GM23248 (cell line): ENCODE measurements at regions not wholly inside any gene's neighbourhood (a gene's known extent, or its start where the extent isn't known, plus 50 kb on each side); places are given as distances from the start of the nearest gene placed in this dataset.

ENCODE experiments used
- DNase-seq: peaks from one replicate; pipeline ENCODE4 v3.0.0-alpha.2; 2015
- H2AFZ ChIP-seq: fragments of 200-600 bp; sonication (generic); 2 replicates; pipeline ENCODE4 v1.6.1; 2016; ENCODE audit warnings: antibody characterized with exemption
- H3F3A ChIP-seq: fragments of 200-600 bp; sonication (generic); 2 replicates; pipeline ENCODE4 v1.6.1; 2016; ENCODE audit warnings: mild to moderate bottlenecking, antibody characterized with exemption, mixed run types; ENCODE audit not compliant: insufficient read depth
- H3K27ac ChIP-seq: fragments of 200-600 bp; sonication (generic); 2 replicates; pipeline ENCODE4 v1.5.1; 2016; ENCODE audit warnings: mild to moderate bottlenecking
- H3K27me3 ChIP-seq: fragments of 200-600 bp; sonication (generic); replicated peaks from 2 replicates; pipeline ENCODE4 v1.6.1; 2016; ENCODE audit warnings: mild to moderate bottlenecking; ENCODE audit not compliant: insufficient read depth
- H3K36me3 ChIP-seq: fragments of 200-600 bp; sonication (generic); 2 replicates; pipeline ENCODE4 v1.6.1; 2016; ENCODE audit warnings: low read depth, mild to moderate bottlenecking
- H3K4me1 ChIP-seq: fragments of 200-600 bp; sonication (generic); 2 replicates; pipeline ENCODE4 v1.6.1; 2016; ENCODE audit warnings: mild to moderate bottlenecking; ENCODE audit not compliant: insufficient read depth
- H3K4me2 ChIP-seq: fragments of 200-600 bp; sonication (generic); one replicate; pipeline ENCODE4 v1.6.1; 2016; ENCODE audit warnings: mild to moderate bottlenecking; ENCODE audit not compliant: unreplicated experiment
- H3K4me3 ChIP-seq: fragments of 200-600 bp; sonication (generic); 2 replicates; pipeline ENCODE4 v1.5.1; 2016; ENCODE audit warnings: mild to moderate bottlenecking
- H3K79me2 ChIP-seq: fragments of 200-600 bp; sonication (generic); 2 replicates; pipeline ENCODE4 v1.6.1; 2016; ENCODE audit warnings: mild to moderate bottlenecking; ENCODE audit not compliant: insufficient read depth
- H3K9ac ChIP-seq: fragments of 200-600 bp; sonication (generic); 2 replicates; pipeline ENCODE4 v1.6.1; 2016; ENCODE audit warnings: mild to moderate bottlenecking
- H3K9me2 ChIP-seq: fragments of 200-600 bp; sonication (generic); 2 replicates; pipeline ENCODE4 v1.6.1; 2016; ENCODE audit warnings: mixed run types, mild to moderate bottlenecking, moderate library complexity; ENCODE audit not compliant: insufficient read depth
- H3K9me3 ChIP-seq: fragments of 200-600 bp; sonication (generic); one replicate; pipeline ENCODE4 v1.6.1; 2017; ENCODE audit warnings: low read depth
- H4K20me1 ChIP-seq: fragments of 200-600 bp; sonication (generic); 2 replicates; pipeline ENCODE4 v1.6.0; 2016; ENCODE audit not compliant: insufficient read depth
- EZH2 ChIP-seq: fragments of 200-600 bp; sonication (generic); IDR thresholded peaks from 2 replicates; pipeline ENCODE4 v1.6.1; 2018; ENCODE audit warnings: antibody characterized with exemption, mild to moderate bottlenecking; ENCODE audit not compliant: insufficient read depth, poor library complexity, severe bottlenecking
- EZH2phosphoT487 ChIP-seq: fragments of 200-600 bp; sonication (generic); IDR thresholded peaks from 2 replicates; pipeline ENCODE4 v1.6.1; 2018; ENCODE audit warnings: antibody characterized with exemption, moderate library complexity, mild to moderate bottlenecking, low read depth; ENCODE audit not compliant: insufficient read depth
- WGBS, 2 experiments: methylation state at CpG; one replicate each; pipeline ENCODE4 v1.1.6; 2015 to 2017; ENCODE audit warnings: low lambda C conversion rate in 2 of 2, low coverage in 1 of 2; ENCODE audit errors: missing lambda C conversion rate in 2 of 2; 5-methylcytosine and 5-hydroxymethylcytosine counted together
- in situ Hi-C: fragments of 300-500 bp; cut with MboI; formaldehyde crosslinking; loops from 2 replicates; pipeline ENCODE4 v1.15.0; 2020

DNA sequence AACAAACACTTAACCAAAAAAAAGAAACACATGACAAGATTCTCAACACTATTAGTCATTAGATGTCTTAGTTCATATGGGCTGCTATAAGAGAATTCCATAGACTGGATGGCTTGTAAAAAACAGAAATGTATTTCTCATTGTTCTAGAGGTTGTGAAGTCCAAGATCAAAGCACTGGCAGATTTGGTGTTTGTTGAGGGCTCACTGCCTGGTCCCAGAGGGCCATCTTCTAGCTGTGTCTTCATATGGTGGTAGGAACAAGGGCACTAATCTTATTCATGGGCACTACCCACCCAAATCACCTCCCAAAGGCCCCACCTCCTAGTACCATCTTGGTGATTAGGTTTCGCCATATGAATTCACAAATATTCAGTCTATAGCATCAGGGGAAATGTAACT, 162.5 kb upstream of the SDK2 start:
- Histone ChIP-seq H3K9me2 (no peaks in the 10 kb centered on the region), H3K79me2 (no peaks in the 10 kb centered on the region), H4K20me1 (no peaks in the 10 kb centered on the region), H3K4me2 (no peak overlapping the region), H3K27ac (no peak overlapping the region), H3K9ac (no peak overlapping the region), H3K36me3 (no peaks in the 10 kb centered on the region), H3K4me3 (no peak overlapping the region), H3K27me3 (no peaks in the 10 kb centered on the region; the same call in 1 of the 2 replicates), H3F3A (no peaks in the 10 kb centered on the region), H3K4me1 (no peaks in the 10 kb centered on the region), H3K9me3 (no peaks in the 10 kb centered on the region), H2AFZ (no peak overlapping the region)
- WGBS, 2 experiments = 71% methylated on average over 1 of the region's 1 CpG
- TF ChIP-seq EZH2 (no peak), EZH2phosphoT487 (no peak)
- in situ Hi-C loops = no loop called here
- DNase-seq = no peak

DNA sequence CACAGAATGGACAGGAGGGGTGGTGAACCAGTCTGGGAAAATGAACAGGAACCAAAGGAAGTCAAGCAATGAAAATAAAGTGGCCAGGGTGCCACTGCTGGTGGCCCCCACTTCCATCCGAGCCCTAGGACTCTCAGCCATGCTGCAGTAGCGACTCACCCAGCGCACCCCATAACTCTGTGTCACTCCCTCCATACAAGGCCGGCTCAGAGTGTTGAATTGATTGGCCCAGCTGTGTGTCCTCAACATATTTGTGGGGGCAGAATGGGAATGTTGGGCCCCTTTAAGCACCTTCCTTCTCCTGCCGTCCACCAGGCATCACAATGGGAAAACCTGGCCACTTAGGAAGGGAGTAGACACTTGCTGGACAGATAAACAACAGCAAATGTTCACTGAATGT, 169.0 kb upstream of the SDK2 start:
- no peaks in the 10 kb centered on the region for H3K4me1 ChIP-seq
- H3F3A ChIP-seq = no peaks in the 10 kb centered on the region
- no peaks in the 10 kb centered on the region for H3K27me3 ChIP-seq
- DNase-seq = no peak
- no peaks in the 10 kb centered on the region for H3K79me2 ChIP-seq
- TF ChIP-seq EZH2phosphoT487 (no peak), EZH2 (no peak)
- in situ Hi-C loops = no loop called here
- H3K27ac ChIP-seq = no peak overlapping the region
- H3K9me3 ChIP-seq = no peaks in the 10 kb centered on the region
- H3K36me3 ChIP-seq = no peaks in the 10 kb centered on the region
- no peak overlapping the region for H3K9ac ChIP-seq
- H3K9me2 ChIP-seq = no peaks in the 10 kb centered on the region
- no peak overlapping the region for H3K4me3 ChIP-seq
- WGBS, 2 experiments = 58 to 60% methylated on average over 5 of the region's 5 CpGs
- no peaks in the 10 kb centered on the region for H4K20me1 ChIP-seq
- no peak overlapping the region for H3K4me2 ChIP-seq
- no peak overlapping the region for H2AFZ ChIP-seq

DNA sequence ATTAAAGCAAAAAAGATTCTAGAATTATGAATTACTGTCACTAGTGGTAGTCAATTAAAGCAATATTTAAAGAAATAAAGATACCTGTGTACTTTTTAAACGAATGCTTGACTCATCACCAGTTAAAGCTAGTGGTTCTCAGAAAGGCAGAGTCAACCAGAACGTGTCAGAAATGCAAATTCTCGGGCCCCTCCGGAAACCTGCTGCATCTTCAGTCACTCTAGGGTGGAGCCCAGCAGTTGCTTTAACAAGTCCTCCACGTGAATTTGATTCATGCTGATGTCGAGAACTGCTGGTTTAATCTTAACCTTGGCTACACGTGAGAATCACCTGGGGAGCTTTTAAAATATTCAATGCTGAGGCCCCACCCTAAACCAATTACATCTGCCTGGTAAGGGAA, 169.8 kb upstream of the SDK2 start:
- TF ChIP-seq EZH2 = no peak
- TF ChIP-seq EZH2phosphoT487 = no peak
- Histone ChIP-seq H4K20me1 (no peaks in the 10 kb centered on the region), H3K4me2 (no peak overlapping the region), H3K9me2 (no peaks in the 10 kb centered on the region), H3K9ac (no peak overlapping the region), H2AFZ (no peak overlapping the region), H3F3A (no peaks in the 10 kb centered on the region), H3K27ac (no peak overlapping the region), H3K36me3 (no peaks in the 10 kb centered on the region), H3K4me3 (no peak overlapping the region), H3K79me2 (no peaks in the 10 kb centered on the region), H3K9me3 (no peaks in the 10 kb centered on the region), H3K27me3 (no peaks in the 10 kb centered on the region), H3K4me1 (no peaks in the 10 kb centered on the region)
- 25 to 27% methylated on average over 7 of the region's 7 CpGs for WGBS, 2 experiments
- DNase-seq = no peak
- in situ Hi-C loops = no loop called here

DNA sequence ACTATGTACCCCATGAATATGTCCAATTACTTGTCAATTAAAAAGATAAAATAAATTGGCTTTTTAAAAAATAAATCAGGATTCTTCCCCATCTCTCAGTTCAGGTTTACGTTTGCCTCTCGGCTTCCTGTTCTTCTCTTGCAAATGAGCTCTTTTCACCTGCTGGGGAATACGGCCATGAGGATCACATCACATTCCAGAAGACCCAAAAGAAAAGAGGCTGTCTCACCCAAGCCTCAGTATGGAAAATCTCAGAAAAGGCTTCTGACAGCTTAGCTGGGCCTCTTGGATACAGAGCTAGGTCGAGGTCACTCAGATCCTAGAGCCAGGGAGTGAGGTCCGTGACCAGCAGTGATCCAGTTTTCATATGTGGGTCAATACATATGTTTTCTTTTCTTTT, 171.2 kb upstream of the SDK2 start:
- Histone ChIP-seq H3K4me2 (no peak overlapping the region), H3K27ac (no peak overlapping the region), H3K9me3 (no peaks in the 10 kb centered on the region), H3F3A (no peaks in the 10 kb centered on the region), H3K79me2 (no peaks in the 10 kb centered on the region), H3K9me2 (no peaks in the 10 kb centered on the region), H3K4me3 (no peak overlapping the region), H3K36me3 (no peaks in the 10 kb centered on the region), H3K4me1 (no peaks in the 10 kb centered on the region), H2AFZ (no peak overlapping the region), H3K9ac (no peak overlapping the region), H4K20me1 (no peaks in the 10 kb centered on the region), H3K27me3 (no peaks in the 10 kb centered on the region; the same call in 1 of the 2 replicates)
- in situ Hi-C loops = no loop called here
- TF ChIP-seq EZH2phosphoT487 (no peak), EZH2 (no peak)
- 61 to 71% methylated on average over 5 of the region's 5 CpGs for whole genome bisulfite sequencing, 2 experiments
- no peak for DNase-seq
